GM21786 (cell line): ENCODE measurements at regions not wholly inside any gene's neighbourhood (a gene's known extent, or its start where the extent isn't known, plus 50 kb on each side); places are given as distances from the start of the nearest gene placed in this dataset.

Experiments
- ATAC-seq: cut with Tn5 transposase; IDR thresholded peaks from one replicate; pipeline ENCODE4 v1.9.1; 2021; ENCODE audit not compliant: unreplicated experiment

DNA sequence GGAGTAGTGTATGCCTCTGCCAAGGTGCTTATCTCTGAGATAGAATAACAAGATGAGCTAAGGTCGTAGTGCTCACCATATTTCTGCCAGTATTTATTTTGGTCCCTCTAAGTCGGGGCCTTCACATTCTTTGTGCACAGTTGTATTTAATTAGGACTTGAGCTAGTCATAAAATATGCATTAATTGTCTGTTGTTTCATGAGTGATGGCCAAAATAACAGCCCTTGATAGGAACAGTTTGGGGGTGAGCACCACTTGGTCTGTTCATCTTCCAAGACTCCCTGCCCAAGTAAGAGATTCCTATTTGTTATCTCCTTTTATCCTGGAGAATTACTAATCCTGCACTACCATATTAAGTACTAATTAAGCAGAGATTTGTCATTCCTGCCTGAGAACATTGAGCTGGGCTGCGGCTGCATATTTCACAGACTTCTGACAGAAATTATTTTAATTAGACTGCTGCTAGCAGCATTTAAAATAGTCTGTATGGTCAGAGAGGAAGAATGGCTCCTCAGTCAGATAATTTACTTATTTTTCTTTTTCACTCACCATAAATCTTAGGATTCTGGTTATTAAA lies 435.1 kb downstream of the MTX2 start:
- ATAC-seq = no peak

DNA sequence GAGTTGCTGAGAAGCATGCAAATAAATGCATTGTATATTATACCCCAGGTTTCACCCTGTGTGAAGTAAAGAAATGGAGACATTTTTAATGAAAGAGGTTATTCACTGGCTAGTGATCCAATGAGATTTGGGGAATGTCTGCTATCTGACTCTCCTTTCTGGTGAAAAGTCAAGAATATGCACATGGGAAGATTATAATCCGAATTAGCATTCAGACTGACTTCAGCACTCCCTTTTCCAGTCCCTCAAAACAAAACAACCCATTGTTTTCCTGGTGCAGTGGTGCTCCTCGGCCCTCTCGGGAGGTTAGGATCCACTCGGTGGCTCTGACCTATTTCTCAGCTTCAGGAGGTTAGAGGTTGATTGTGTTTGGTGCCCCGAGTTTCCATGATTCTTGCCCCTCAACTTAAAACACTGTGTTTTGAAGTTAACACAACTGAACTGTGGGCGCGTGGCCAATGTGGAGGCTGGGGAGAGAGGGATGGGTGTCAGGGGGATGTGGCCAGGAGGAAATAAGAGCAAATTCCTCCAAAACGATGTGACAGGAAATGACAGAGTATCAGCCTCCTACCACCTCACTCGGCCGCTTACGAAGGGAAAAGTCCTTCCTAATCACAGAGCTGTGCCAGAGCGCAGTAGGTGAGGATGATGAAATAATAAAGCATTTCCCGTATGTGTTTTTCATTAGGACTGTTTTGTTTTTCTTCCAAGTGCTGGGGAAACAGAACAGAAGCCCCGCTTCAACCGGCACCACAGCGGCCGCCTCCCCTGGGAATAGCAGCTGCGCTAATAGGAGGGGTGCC lies 440.1 kb downstream of the MTX2 start:
- ATAC-seq = no peak

GRCh38 chr2:176709991-176710390 lies 440.7 kb downstream of the MTX2 start:
- no peak for ATAC-seq

DNA sequence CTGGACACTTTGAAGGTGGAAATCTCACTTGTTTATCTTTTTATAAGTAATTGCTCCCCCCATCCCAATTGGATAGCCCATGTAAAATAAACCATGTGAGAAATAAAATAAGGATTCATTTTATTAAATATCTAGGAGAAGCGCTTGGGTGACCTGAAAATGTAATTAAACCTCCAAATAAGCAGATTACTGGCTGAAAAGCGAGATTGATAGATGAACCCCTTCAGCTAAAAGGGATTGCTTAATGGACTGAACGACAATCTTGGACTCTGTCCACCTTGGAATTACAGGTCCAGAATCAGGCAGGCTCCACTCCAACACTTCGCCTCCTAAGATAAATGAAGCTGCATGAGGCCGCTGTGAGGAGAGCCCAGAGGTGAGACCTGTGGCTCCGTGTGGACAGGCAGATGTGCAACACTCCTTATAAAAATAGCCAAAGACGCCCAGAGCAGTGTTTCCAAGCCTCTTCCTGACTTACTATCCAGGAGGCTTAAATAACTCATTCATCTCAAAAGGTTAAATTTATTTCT lies 441.5 kb downstream of the MTX2 start:
- ATAC-seq = no peak

GRCh38 chr2:176725873-176726645 lies 456.8 kb downstream of the MTX2 start:
- no peak for ATAC-seq

GRCh38 chr2:176727696-176728095 lies 458.5 kb downstream of the MTX2 start:
- ATAC-seq = no peak

DNA sequence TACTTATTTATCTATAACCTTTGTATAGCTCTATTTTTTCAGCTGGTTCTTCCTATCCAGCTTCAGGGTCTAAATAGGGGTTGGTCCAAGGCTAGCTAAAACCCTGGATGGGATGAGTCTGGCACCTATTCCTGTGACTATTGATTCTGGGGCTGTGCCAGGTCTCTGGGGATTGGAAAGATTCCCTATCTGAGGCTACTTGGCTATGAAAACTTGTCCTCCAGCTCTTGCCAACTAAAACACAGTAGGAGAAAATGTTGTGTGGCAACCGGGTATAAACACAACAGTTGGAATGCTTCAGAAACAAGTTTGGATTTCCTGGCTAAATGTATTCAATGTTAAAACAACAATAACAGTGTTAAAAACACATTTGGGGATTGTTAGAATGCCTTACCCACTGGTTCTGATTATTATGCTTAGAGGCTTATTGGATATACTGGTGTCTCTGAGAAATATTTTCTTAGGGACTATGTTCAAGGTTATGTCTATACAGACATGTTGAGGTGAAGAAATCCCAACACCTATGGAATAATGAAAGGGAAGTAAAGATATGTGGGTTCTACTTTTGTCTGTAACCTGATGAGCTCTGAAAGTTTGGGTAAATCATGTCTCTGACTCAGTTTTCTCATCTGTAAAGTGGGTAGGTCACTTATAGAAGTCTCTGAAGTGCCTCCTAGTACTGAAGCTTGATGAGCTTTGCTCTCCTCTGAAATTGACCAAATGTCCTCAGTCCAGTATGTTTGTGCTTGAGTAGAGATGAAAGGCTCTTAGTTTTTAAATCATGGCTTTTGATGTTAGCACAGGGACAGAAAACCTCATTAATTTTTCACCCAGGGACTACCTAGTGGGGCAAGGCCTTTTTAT lies 460.7 kb downstream of the MTX2 start:
- no peak for ATAC-seq

GRCh38 chr2:176732780-176733179 lies 463.5 kb downstream of the MTX2 start:
- no peak for ATAC-seq

GRCh38 chr2:176733698-176734430 lies 464.6 kb downstream of the MTX2 start:
- ATAC-seq = no peak

DNA sequence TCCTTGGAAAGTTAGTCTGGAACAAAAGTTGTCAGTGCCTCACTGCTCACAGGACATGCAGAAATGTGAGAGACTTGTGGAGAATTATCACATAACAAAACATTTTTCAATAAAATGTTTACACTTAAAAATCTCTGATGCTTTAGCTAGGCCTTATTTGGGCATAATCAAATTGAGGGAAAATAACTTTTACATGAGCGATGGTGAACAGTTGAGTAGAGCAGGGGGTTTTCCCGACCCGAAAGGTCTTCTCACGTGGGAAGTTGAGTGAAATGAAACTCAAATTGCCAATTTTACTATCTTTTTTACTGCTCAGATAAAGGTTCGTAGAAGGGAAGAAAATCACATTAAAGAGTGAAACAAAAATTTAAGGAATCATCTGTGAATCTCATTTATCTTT lies 465.6 kb downstream of the MTX2 start:
- ATAC-seq = no peak

GRCh38 chr2:176742271-176742670 lies 470.3 kb upstream of the HNRNPA3 start:
- no peak for ATAC-seq

DNA sequence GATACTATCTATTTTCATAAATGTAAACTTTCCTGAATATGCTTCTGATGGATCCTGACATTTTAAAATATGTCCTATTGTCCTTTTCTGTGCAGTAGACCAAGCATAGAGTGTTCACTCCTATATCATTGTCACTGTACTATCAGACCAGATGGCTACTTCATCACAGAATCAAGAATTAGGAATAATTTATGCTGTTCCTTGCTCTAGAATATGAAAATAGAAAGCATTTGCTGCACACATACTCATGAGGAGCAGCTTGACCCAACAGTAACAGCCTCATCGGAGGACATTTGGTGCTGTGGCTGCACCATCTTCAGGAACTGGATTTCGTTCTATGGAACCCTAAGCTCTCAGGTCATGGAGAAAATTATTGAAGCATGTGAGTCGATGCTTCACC lies 468.9 kb upstream of the HNRNPA3 start:
- ATAC-seq = no peak

GRCh38 chr2:176744146-176744545 lies 468.4 kb upstream of the HNRNPA3 start:
- no peak for ATAC-seq

DNA sequence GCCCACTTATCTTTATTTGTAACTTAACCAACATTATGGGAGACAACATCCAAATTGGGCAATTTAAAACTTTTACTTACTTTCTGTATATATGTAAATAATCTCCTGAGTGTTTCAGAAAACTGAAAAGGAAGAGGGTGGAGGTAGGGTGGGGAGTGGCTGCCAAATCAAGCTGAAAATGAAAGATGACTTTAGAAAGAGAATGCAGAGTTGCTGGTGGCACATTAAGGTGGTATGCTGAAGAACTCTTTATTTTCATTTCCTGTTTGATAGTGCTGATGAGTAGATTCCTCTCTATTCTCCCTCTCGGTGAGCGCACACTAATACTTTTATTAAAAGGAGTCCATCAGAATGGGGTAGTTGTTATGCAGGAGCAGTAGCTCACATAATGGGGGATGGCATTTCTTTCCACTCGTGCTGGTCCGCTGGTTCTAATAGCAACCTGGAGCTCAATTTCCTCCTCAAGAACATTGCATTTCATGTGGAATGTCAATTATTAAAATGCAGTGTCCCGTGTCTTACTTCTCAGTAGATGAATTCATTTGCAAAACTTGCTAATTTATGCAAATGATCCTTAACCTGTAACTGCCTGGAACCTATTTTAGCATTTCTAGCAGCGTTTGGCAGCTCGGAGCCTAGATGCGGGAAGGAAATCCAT lies 466.9 kb upstream of the HNRNPA3 start:
- ATAC-seq = peak; percentile 70

GRCh38 chr2:176746411-176746810 lies 466.2 kb upstream of the HNRNPA3 start:
- ATAC-seq = no peak

DNA sequence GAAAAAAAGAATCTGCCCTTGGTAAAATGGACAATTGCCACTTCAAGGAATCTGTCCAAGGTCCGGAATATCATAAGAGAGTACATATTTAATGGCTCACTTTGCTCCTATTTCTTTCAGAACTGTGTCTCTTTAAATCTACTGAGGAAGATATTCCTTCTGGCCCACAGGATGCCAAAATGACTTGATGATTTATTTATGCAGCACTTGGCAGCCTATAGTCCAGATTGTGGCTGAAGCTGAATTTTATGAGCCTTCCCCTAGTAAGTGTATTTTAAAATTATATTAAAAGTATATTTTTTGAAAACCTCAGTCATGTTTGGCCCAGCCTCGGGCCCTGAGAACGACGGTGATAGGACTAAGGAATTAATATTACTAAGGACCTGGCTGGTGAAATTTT lies 465.1 kb upstream of the HNRNPA3 start:
- ATAC-seq = no peak

- ATAC-seq = no peak
Measured at GRCh38 chr2:176747928-176748327, 464.7 kb upstream of the HNRNPA3 start.

DNA sequence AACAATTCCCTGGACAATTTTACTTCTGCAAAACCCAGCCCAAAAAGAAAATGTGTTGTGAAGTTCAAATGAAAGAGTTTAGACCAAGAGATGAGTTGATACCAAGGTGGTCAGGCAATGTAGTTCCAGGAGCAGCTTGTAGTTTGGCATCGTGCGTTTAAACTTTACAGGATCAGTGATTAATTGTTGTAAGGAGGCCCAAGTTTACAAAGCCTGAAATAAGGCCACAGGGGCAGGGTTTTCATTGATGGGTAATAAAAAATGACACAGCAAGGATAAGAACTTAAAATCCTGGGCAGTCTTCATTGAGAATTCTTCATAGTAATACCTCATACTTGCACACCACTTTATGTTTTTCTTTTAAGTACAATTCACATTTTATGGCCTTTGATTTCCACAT lies 463.9 kb upstream of the HNRNPA3 start:
- ATAC-seq = no peak

DNA sequence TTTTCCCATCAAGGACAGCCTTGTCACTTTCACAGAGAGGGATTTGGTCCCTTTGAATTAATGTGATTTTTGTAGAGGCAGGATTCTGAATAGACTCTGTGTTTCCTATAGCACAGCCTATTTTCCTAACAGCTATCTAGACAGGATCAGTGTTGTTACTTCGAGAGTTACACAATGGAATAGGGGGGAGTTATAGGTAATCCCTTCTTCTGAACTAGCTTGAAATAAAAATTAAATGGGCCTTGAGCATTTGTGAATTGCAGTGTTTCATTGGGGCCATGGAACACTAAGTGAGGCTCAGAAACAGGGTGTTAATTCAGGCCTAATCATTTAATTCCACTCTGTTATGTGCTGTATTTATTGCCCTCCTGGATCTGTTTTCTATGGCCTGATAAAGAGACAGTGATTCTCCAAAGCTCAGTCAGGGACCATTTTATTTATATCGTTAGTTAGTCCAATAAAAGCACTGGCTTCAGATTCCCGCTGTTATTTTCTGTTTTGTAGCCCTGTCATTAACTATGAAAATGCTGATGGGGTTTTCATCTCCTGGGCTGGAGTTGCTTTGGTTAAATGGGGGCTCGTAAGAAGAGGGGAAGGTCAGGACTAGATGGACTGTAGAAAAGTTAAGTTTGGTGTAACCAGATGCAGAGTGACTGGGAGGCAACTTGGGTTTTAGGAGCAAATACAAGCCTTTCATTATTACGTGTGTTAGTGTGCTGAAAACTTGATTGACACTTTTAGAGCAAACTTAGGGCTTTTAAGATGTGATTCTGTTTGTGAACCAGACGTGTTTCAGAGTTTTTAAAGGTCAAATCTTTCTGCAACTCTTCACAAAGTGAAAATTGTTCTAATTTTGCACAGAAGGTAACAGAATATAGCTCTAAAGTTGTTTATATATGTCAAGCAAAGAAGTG lies 461.0 kb upstream of the HNRNPA3 start:
- ATAC-seq = no peak
